GM18517 (cell line): ENCODE measurements at regions not wholly inside any gene's neighbourhood (a gene's known extent, or its start where the extent isn't known, plus 50 kb on each side); places are given as distances from the start of the nearest gene placed in this dataset.
"Not testable (repeated sequence)": the region's sequence is repeated elsewhere in the genome, so short reads cannot be mapped to it uniquely, and the experiment has no call there.

Experiments used
- ATAC-seq: cut with Tn5 transposase; IDR thresholded peaks from one replicate; pipeline ENCODE4 v1.9.1; 2021; ENCODE audit warnings: mild to moderate bottlenecking, moderate library complexity; ENCODE audit not compliant: unreplicated experiment

- ATAC-seq = no peak
Measured at GRCh38 chr6:135644394-135644793, 146.9 kb upstream of the AHI1 start.

GRCh38 chr6:135647521-135647920 lies 150.0 kb upstream of the AHI1 start:
- no peak for ATAC-seq

- peak; percentile 99 for ATAC-seq
Measured at GRCh38 chr6:135651964-135652755, 154.6 kb upstream of the AHI1 start.

DNA sequence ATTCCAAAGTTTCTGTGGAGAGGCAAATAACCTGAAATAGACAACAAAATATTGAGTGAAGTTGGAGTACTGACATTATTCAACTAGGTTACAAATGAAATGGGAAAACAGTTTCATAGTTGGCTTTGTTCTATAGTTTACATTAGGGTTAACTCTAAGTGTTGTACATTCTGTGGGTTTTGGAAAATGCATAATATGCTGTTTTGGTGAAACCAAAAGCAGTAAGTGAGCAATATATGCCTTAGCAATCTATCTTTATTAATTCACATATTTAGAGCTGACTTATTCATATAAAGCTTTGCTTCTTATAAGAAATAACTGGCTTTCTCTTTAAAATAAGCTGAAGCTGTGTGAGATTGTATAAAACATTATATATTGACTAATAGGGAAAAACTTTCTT lies 157.5 kb upstream of the AHI1 start:
- ATAC-seq = no peak

DNA sequence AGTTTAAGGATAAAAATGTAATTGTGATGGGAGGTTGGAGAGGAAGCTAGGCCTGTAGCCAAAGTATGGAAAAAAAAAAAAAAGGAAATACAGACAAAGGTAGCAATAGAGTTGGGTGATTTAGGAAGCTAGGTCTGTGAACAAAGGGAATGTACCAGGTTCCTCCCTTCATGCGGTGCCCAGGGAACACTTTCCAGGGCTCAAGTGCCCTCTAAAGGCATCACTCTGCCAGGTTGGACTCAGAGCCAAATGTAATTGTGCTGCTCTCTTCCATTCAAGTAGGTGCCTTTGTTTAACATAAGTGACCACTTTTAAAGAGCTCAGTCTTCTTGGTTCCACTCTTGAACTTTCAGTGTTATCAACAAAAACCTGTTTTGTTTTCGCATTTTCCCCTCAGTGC lies 159.7 kb upstream of the AHI1 start:
- ATAC-seq = no peak

DNA sequence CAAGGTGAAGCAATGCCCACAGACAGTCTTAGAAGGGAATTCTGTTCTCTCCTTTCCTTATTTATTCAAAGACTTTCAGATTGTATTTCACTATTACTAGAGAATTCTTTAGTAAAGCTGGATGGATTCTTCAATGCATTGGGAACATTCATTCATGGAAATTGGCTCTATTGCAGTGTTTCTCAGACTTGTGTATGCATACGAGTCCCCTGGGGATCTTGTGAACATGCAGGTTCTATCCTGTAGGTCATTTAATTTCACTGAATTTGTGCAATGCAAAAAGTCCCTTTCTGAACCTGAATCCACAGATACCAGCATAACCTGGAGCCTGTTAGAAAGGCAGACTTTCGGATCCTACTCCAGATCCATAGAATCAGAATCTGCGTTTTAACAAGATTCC lies 160.9 kb upstream of the AHI1 start:
- ATAC-seq = no peak

DNA sequence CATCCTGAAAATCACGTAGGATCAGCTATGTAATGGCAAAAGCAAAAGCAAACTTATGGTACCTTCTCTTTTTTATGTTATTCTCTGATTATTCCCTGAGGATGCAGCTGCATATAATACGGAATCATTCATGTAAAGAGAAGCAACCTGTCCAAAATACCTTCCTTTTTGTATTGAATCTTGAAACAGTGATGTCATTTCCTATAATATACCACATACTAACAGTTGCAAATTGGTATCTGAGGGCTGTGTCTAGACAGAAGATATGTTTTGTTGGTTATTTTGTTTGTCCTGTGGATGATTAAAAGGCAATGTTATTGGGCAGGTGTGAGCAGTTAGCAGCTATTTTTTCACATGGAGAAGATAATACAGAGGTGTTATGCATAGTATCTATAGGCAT lies 161.4 kb upstream of the AHI1 start:
- no peak for ATAC-seq

DNA sequence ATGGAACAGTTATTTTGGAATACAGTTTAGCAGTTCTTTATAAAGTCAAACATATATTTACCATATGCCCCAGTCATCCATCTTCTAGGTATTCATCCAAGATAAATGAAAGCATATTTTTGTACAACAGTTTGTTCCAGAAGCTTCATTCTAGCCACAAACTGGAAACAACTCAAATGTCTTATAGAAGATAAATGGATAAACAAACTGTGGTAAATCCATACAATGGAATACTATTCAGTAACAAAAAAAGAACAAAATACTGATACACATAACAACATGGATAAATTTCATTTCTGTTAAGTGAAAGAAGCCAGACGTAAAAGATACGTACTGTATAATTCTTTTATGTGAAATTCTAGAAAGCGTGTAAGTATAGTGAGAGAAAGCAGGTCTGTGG lies 167.0 kb upstream of the AHI1 start:
- ATAC-seq = no peak

DNA sequence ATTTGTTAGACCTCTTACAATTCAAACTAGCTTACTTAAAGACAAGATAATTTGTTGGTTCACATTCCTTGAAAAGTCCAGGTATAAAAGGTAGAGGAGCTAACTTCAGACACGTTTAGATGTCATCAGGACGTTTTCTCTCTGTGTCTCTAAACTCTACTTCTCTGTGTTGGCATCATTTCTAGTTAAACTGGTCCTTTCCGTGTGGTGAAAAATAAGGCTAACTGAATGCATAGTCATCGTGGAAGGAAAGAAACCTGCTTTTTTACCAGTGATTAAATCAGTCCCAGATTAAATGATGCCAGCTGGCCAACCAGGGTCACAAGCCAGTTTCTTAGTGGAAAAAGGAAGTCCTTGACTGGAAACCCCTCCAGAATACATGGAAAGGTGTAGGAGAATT lies 168.4 kb upstream of the AHI1 start:
- no peak for ATAC-seq

DNA sequence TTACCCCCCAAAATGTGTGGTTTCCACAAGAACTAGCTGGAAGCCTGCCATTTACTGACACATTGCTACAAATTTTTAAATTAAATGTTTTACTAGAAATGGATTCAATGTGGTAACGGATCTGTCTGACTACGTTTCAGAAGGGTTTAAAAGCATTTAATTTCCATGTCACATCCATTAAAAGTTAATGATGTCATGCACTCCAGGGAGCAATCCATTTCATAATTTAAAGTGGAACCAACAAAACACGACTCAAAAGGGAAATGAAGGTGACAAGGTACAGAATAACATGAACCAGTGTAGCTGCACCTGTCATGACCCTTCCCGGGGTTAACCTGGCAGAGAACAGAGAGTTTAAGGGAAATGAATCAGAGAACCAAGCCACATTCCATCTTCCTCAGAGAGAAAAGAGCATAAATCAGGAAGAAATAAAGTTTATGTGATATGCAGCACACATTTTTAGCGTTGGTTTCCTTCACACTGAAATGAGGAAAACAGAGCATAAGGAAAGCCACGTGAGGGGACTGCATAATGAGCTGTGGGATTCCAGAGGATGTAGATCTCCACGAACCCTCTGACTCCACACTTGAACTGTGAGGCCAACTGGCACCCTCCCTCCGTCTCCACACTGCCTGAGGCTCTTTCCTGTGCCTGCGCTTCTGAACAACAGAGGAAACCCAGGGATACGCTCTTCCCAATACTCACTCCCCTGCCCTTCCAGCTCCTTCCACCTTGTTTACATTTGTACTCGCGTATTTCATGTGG lies 170.3 kb upstream of the AHI1 start:
- no peak for ATAC-seq

- no peak for ATAC-seq
Measured at GRCh38 chr6:135672256-135672655, 174.7 kb upstream of the AHI1 start.

DNA sequence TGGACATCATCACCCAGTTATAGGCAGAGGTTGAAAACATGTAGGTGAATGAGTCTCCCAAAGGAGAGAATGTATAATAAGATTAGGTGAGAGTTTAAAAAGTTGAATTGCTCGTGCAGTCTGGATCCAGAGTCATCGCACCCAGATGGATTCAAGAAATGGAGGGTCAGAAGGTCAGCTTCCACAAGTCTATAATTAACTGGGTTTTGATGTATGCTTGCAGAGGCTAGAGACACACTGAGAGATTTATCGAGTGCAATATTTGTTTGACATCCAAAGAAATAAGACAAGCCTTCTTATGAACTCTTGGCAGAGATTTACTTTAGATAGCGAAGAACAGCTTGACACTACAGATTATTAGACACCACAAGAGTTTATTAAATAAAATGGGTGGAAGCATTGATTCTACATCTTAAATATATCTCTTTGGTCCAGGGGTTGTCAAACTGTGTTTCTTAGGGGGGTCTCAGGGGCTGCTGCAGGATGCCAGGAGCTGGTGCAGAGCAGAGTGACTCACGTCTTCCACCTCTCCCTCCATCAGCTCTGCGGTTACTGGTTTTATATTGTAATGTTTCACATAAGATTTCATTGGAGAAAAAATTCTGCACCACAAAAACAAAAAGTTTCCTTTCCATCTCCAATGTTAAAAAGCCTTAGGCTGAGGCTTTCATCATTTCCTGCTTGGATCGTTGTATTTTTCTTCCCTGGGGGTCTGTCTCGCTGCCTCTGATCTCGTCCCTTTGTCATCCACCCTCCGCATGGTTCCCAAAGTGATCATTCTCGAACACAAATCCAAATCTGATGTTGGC lies 176.2 kb upstream of the AHI1 start:
- ATAC-seq = no peak

- ATAC-seq = no peak
Measured at GRCh38 chr6:135675026-135675425, 176.5 kb upstream of the PDE7B start.

GRCh38 chr6:135675862-135676261 lies 175.6 kb upstream of the PDE7B start:
- ATAC-seq = no peak

GRCh38 chr6:135680964-135681913 lies 170.3 kb upstream of the PDE7B start:
- no peak for ATAC-seq

DNA sequence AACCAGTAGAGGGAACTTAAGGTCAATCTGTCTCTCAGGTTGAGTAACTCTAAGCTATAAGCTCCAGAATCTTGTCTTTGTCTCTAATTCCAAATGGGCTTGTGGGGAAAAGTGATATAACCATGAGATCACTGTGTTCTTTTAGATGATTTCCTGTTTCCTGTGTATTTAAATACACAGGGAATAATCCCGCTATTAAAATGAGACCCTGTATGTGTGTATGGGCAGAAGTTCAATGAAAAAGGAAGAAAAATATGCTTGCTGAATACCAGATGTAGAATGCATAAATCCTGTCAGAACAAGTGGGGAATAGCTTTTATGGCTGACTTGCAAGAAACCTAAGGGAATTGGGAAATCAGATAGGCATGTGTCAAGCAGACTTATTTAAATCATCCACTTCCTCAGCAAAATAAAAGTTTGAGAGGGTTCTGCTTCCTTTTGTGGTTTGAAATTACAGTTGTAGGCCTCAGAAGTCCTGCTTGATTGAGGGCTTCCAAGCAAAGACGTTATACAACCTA lies 164.7 kb upstream of the PDE7B start:
- ATAC-seq = no peak

- not testable (repeated sequence) for ATAC-seq
Measured at GRCh38 chr6:135688476-135688875, 163.0 kb upstream of the PDE7B start.

- no peak for ATAC-seq
Measured at GRCh38 chr6:135692426-135692825, 159.1 kb upstream of the PDE7B start.

GRCh38 chr6:135693811-135694370 lies 157.6 kb upstream of the PDE7B start:
- ATAC-seq = no peak

- ATAC-seq = no peak
Measured at GRCh38 chr6:135699705-135700104, 151.8 kb upstream of the PDE7B start.
